Cardiac fibroblast (primary cell): ENCODE measurements at regions not wholly inside any gene's neighbourhood (a gene's known extent, or its start where the extent isn't known, plus 50 kb on each side); places are given as distances from the start of the nearest gene placed in this dataset.

Source experiments
- DNase-seq, 2 donors: peaks; one replicate each; pipeline versions ENCODE4 v3.0.0 to v3.0.0-alpha.2; 2010; ENCODE audit warnings: low read depth in 2 of 2
- H3K4me3 ChIP-seq, 2 donors: replicated peaks in 1 of 2; 1 replicate in 1 of 2; 2 replicates in 1 of 2; pipeline ENCODE4 v1.5.1; 2011; ENCODE audit warnings: low read depth in 2 of 2, low read length in 2 of 2, mild to moderate bottlenecking in 2 of 2, moderate library complexity in 1 of 2
- CTCF ChIP-seq: IDR thresholded peaks from one replicate; pipeline ENCODE4 v1.5.1; 2011; ENCODE audit warnings: low read depth, mild to moderate bottlenecking, low read length, inconsistent platforms

GRCh38 chr2:58984731-58985130 is 743.6 kb upstream of the FANCL start:
- no peak overlapping the region for H3K4me3 ChIP-seq
- DNase-seq = no peak
- TF ChIP-seq CTCF = no peak

GRCh38 chr2:58983111-58983510 is 742.0 kb upstream of the FANCL start:
- DNase-seq = no peak
- TF ChIP-seq CTCF = no peak
- H3K4me3 ChIP-seq = no peak overlapping the region

- TF ChIP-seq CTCF = no peak
- DNase-seq = no peak
- H3K4me3 ChIP-seq = no peak overlapping the region
These were observed 740.1 kb upstream of the FANCL start for GRCh38 chr2:58981237-58981636.

- no peak for DNase-seq
- H3K4me3 ChIP-seq = no peak overlapping the region
- TF ChIP-seq CTCF = no peak
These were observed 735.4 kb upstream of the FANCL start for GRCh38 chr2:58976375-58977071.

GRCh38 chr2:58974881-58975280 is 733.8 kb upstream of the FANCL start:
- no peak for TF ChIP-seq CTCF
- no peak for DNase-seq
- H3K4me3 ChIP-seq = no peak overlapping the region

GRCh38 chr2:58974426-58974825 is 733.3 kb upstream of the FANCL start:
- no peak for DNase-seq
- H3K4me3 ChIP-seq = no peak overlapping the region
- TF ChIP-seq CTCF = no peak

GRCh38 chr2:58973811-58974281 is 732.7 kb upstream of the FANCL start:
- no peak overlapping the region for H3K4me3 ChIP-seq
- no peak for TF ChIP-seq CTCF
- DNase-seq = no peak
